Nephron progenitor cell (in vitro differentiated cells): ENCODE measurements at regions not wholly inside any gene's neighbourhood (a gene's known extent, or its start where the extent isn't known, plus 50 kb on each side); places are given as distances from the start of the nearest gene placed in this dataset.

Experiments
- DNase-seq: peaks from one replicate; pipeline ENCODE4 v3.0.0; 2021
- H3K27ac Mint-ChIP-seq: 2 replicates; pipeline ENCODE4 v1.8.0; 2021; ENCODE audit warnings: mild to moderate bottlenecking, moderate library complexity, mixed read lengths
- H3K27me3 Mint-ChIP-seq: 2 replicates; pipeline ENCODE4 v1.8.0; 2021; ENCODE audit warnings: mild to moderate bottlenecking, low read depth, mixed read lengths; ENCODE audit not compliant: poor library complexity
- H3K36me3 Mint-ChIP-seq: 2 replicates; pipeline ENCODE4 v1.8.0; 2021; ENCODE audit warnings: low read depth, mixed read lengths
- H3K4me1 Mint-ChIP-seq: 2 replicates; pipeline ENCODE4 v1.8.0; 2021; ENCODE audit warnings: mixed read lengths
- H3K4me3 Mint-ChIP-seq: 2 replicates; pipeline ENCODE4 v1.8.0; 2021; ENCODE audit warnings: mild to moderate bottlenecking, moderate library complexity, mixed read lengths
- H3K9me3 Mint-ChIP-seq: 2 replicates; pipeline ENCODE4 v1.8.0; 2021; ENCODE audit warnings: mild to moderate bottlenecking, moderate library complexity, mixed read lengths
- TF ChIP-seq, protein P1 (sequence below): fragments of 200-600 bp; sonication (generic); IDR thresholded peaks from 2 replicates; pipeline ENCODE4 v1.5.0; 2021; ENCODE audit warnings: antibody characterized with exemption

DNA sequence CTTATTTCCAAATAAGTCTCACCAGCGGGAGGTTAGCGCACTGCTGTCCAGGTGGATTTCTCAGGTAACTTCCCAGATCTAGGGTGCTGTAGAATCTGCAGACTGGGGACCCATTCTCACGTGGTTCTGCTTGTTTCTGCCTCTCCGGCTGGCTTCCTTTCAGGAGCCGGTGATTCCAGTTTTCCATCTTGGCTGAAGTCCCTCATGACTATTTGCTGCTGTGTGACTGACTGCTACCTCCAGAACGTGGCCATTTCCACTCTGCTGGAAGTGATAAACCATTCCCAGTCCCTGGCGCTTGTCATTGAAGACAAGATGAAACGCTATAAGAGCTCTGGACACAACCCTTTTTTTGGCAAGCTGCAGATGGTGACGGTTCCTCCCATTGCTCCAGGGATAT lies 76.0 kb downstream of the DOP1B start:
- H3K4me3 Mint-ChIP-seq = no peak overlapping the region

DNA sequence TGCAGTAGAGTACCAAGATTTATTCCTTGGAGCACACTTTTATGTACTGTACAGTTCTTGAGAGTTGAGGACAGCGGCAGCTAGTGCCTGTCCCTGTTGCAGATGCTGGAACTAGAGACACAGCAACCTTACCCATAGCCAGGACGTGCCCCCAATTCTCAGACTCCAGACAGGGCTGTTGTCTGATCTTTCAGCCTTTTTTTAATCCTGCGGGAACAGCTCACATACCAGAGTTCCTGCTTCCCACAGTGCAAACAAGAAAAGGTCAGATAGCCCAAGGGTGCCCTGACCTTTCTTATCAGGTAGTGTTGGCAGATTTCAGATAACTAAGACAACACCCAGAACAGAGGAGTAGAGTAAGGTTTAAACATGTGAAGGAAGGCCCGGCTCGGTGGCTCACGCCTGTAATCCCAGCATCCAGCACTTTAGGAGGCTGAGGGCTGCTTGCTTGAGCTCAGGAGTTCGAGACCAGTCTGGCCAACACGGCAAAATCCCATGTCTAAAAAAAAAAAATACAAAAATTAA lies 78.5 kb downstream of the DOP1B start:
- TF ChIP-seq, protein P1, sequence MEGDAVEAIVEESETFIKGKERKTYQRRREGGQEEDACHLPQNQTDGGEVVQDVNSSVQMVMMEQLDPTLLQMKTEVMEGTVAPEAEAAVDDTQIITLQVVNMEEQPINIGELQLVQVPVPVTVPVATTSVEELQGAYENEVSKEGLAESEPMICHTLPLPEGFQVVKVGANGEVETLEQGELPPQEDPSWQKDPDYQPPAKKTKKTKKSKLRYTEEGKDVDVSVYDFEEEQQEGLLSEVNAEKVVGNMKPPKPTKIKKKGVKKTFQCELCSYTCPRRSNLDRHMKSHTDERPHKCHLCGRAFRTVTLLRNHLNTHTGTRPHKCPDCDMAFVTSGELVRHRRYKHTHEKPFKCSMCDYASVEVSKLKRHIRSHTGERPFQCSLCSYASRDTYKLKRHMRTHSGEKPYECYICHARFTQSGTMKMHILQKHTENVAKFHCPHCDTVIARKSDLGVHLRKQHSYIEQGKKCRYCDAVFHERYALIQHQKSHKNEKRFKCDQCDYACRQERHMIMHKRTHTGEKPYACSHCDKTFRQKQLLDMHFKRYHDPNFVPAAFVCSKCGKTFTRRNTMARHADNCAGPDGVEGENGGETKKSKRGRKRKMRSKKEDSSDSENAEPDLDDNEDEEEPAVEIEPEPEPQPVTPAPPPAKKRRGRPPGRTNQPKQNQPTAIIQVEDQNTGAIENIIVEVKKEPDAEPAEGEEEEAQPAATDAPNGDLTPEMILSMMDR = no peak
- no peaks in the 10 kb centered on the region for H3K9me3 Mint-ChIP-seq
- DNase-seq = no peak
- H3K36me3 Mint-ChIP-seq = no peaks in the 10 kb centered on the region
- H3K27ac Mint-ChIP-seq = no peak overlapping the region
- no peak overlapping the region for H3K4me3 Mint-ChIP-seq
- H3K27me3 Mint-ChIP-seq = peaks cover 4% of the 10 kb centered on the region
- peaks cover 5% of the 10 kb centered on the region for H3K4me1 Mint-ChIP-seq

More for the DNA sequence above, 76.0 kb downstream of the DOP1B start:
- Mint-ChIP-seq H3K27ac (no peak overlapping the region), H3K9me3 (no peaks in the 10 kb centered on the region), H3K4me1 (no peaks in the 10 kb centered on the region), H3K27me3 (peaks cover 6% of the 10 kb centered on the region), H3K36me3 (no peaks in the 10 kb centered on the region)
- DNase-seq = no peak
- TF ChIP-seq, protein P1 = no peak

DNA sequence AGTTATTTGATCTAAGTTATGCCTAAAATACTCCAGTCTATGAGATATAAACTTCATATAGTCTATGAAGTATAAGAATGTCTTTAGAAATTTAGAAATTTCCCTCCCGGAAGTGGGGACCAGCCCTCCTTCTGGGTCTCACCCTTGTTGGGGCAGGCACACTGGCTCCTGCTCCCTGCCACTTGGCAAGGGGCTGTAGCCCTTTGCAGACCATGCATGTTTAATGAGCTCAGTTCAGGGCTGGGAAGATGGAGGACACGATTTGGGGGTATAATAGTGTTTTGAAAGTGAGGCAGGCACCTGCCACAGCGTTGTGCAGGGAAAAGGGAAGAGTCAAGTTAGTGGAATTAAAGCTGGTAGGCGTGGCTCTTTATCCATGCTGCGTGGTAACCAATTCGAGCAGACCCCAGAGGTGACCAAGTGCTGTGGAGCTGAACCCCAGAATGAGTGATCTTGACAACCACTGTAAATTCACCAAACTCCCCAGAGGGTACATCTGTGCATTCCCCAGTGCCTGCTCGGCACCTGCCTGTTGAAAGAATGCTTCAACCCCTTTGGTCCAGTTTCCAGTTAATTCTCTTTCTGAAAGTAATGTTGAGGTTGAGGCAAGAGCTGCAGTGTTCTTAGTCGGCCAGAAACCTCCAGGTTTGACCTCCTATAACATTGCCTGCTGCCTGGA lies 79.6 kb downstream of the DOP1B start:
- H3K27me3 Mint-ChIP-seq = peaks cover 2% of the 10 kb centered on the region
- H3K27ac Mint-ChIP-seq = no peak overlapping the region
- H3K36me3 Mint-ChIP-seq = no peaks in the 10 kb centered on the region
- H3K4me1 Mint-ChIP-seq = peaks cover 5% of the 10 kb centered on the region
- DNase-seq = no peak
- H3K4me3 Mint-ChIP-seq = no peak overlapping the region
- TF ChIP-seq, protein P1 = no peak
- H3K9me3 Mint-ChIP-seq = no peaks in the 10 kb centered on the region

DNA sequence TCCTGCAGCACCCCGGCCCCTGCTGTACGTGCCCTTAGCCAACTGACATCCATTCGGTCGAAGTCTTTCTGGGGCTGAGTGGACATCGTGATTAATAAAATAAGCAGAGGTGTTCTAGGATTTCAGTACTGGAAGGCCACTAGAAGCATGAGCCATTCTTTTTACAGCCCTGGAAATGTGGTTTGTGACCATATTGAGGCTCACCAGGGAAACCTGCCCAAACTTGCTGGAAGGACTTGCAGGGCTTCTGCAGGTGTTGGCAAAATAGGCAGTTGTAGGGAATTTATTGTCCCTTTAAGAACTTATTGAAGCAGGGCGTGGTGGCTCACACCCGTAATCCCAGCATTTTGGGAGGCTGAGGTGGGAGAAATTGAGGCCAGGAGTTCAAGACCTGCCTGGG lies 80.8 kb downstream of the DOP1B start:
- no peak overlapping the region for H3K27ac Mint-ChIP-seq
- H3K4me3 Mint-ChIP-seq = no peak overlapping the region
- DNase-seq = no peak
- no peaks in the 10 kb centered on the region for H3K9me3 Mint-ChIP-seq
- peaks cover 5% of the 10 kb centered on the region for H3K4me1 Mint-ChIP-seq
- no peaks in the 10 kb centered on the region for H3K36me3 Mint-ChIP-seq
- TF ChIP-seq, protein P1 = no peak
- H3K27me3 Mint-ChIP-seq = peaks cover 2% of the 10 kb centered on the region

DNA sequence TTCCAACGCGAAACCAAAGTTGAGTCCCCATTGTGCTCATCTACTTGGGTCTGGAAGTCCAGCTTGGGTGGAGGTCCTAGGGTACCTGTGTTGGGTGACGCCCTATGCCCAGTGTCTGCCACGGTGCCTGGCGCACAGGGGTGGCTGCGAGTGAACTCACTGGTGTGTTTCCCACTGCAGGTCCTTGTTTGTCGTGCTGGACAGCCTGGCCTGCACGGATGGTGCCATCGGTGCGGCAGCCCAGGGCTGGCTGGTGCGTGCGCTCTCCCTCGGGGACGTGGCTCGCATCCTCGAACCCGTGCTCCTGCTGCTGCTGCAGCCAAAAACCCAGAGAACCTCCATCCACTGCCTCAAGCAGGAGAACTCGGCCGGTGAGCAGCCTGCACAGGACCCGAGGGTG lies 80.4 kb upstream of the MORC3 start:
- DNase-seq = no peak
- H3K4me3 Mint-ChIP-seq = no peak overlapping the region
- H3K9me3 Mint-ChIP-seq = no peaks in the 10 kb centered on the region
- H3K4me1 Mint-ChIP-seq = peaks cover 5% of the 10 kb centered on the region
- TF ChIP-seq, protein P1 = no peak
- no peaks in the 10 kb centered on the region for H3K36me3 Mint-ChIP-seq
- H3K27ac Mint-ChIP-seq = no peak overlapping the region
- H3K27me3 Mint-ChIP-seq = peaks cover 2% of the 10 kb centered on the region

DNA sequence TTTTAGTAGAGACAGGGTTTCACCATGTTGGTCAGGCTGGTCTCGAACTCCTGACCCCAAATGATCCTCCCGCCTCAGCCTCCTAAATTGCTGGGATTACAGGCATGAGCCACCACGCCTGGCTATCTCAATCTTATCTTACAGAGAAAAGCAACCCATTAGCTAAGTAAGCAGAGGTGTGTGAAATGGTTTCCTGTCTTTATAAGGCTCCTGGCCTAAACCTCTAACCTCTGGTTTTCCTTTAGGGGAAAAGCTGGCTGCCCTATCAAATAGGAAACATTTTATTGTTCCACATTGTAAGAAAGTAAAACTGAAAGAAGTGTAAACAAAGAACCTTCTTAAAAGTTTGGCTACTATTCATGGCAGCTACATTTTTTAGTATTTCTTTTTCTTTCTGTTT lies 78.3 kb upstream of the MORC3 start:
- H3K4me3 Mint-ChIP-seq = no peak overlapping the region
- TF ChIP-seq, protein P1 = no peak

More for the DNA sequence above, 78.3 kb upstream of the MORC3 start:
- Mint-ChIP-seq H3K36me3 (peaks cover 5% of the 10 kb centered on the region), H3K27ac (no peak overlapping the region), H3K4me1 (peaks cover 24% of the 10 kb centered on the region), H3K9me3 (no peaks in the 10 kb centered on the region), H3K27me3 (no peaks in the 10 kb centered on the region)
- no peak for DNase-seq
